ENCODE measurements at regions not wholly inside any gene's neighbourhood (a gene's known extent, or its start where the extent isn't known, plus 50 kb on each side); places are given as distances from the start of the nearest gene placed in this dataset.

GRCh38 chr2:16046649-16047048 is 106.3 kb downstream of the MYCN start:
- no peaks in the 10 kb centered on the region for H3K23me2 ChIP-seq (ENCODE audit: low read depth, low read length)
- no peak overlapping the region for H2AK5ac ChIP-seq (ENCODE audit: low read depth, low read length)
- no peaks in the 10 kb centered on the region; a peak in 1 of 7 replicates for H3K27me3 ChIP-seq (replicated peaks in 1 of 4; ENCODE audit: control insufficient read depth in 3 of 4, extremely low read depth in 1 of 4, insufficient read depth in 3 of 4, low read length in 3 of 4)
- no peak overlapping the region for H3K18ac ChIP-seq (ENCODE audit: extremely low read depth, low read length)
- no peak overlapping the region for H4K8ac ChIP-seq (ENCODE audit: extremely low read depth, insufficient read depth, low read length)
- peaks cover 0 to 8% (median 4%) of the 10 kb centered on the region in 4 experiments; a peak in 4 of 7 replicates for H3K4me1 ChIP-seq (replicated peaks in 1 of 4; ENCODE audit: control insufficient read depth in 3 of 4, insufficient read depth in 4 of 4, low read length in 3 of 4)
- no peaks in the 10 kb centered on the region for H4K20me1 ChIP-seq (replicated peaks in 1 of 2; ENCODE audit: control insufficient read depth in 1 of 2, insufficient read depth in 2 of 2, low read length in 2 of 2)
- WGBS, 2 experiments (ENCODE audit: extremely low coverage in 1 of 2, insufficient coverage in 1 of 2, insufficient read length in 1 of 2, insufficient replicate concordance in 2 of 2, low coverage in 1 of 2, low lambda C conversion rate in 2 of 2, missing lambda C conversion rate in 1 of 2): 93% methylated on average over 2 of the region's 2 CpGs; no CpG with 5 or more reads in 1 of the 2 experiments
- H3K79me1 ChIP-seq (ENCODE audit: low read depth, low read length): no peaks in the 10 kb centered on the region
- POLR2A ChIA-PET (ENCODE audit: partially characterized antibody): no interaction called here
- H4K5ac ChIP-seq (ENCODE audit: insufficient read length, low read depth, low read length): no peak overlapping the region
- no peak overlapping the region for H2BK20ac ChIP-seq (ENCODE audit: low read length)
- H3K36me3 ChIP-seq (ENCODE audit: control insufficient read depth in 2 of 4, insufficient read depth in 4 of 4, low read length in 3 of 4): no peaks in the 10 kb centered on the region
- no peak overlapping the region for H3K27ac ChIP-seq (ENCODE audit: low read depth, low read length)
- H3K14ac ChIP-seq (ENCODE audit: insufficient read length): no peak overlapping the region
- no peak overlapping the region for H3K4me3 ChIP-seq (ENCODE audit: extremely low read depth in 1 of 4, insufficient read depth in 2 of 4, low read depth in 3 of 4, low read length in 4 of 4)
- FAIRE-seq: no peak
- no peak overlapping the region for H2BK120ac ChIP-seq (replicated peaks; ENCODE audit: low read depth, low read length)
- H3K4me2 ChIP-seq (ENCODE audit: insufficient read depth in 1 of 2, low read depth in 2 of 2, low read length in 2 of 2): no peak overlapping the region
- H2BK12ac ChIP-seq (ENCODE audit: low read depth, low read length): no peak overlapping the region
- DNase-seq (ENCODE audit: low read depth in 1 of 2, low spot score in 2 of 2): no peak
- no peak overlapping the region for H3K23ac ChIP-seq (ENCODE audit: insufficient read length)
- no peaks in the 10 kb centered on the region for H3K79me2 ChIP-seq (ENCODE audit: control insufficient read depth in 1 of 2, insufficient read depth in 2 of 2, low read length in 2 of 2)
- H2BK5ac ChIP-seq (ENCODE audit: low read depth, low read length): no peak overlapping the region
- no peak overlapping the region for H4K91ac ChIP-seq (replicated peaks; ENCODE audit: insufficient read length, low read length)
- no peaks in the 10 kb centered on the region for H3K9me3 ChIP-seq (ENCODE audit: insufficient read depth in 2 of 2, low read depth in 1 of 2, low read length in 1 of 2)
- CTCF ChIA-PET (ENCODE audit: partially characterized antibody): interaction anchor here (1.2 to 3.3 kb wide), 2 partner anchors 13 to 236 kb away, joined by 3 to 19 read pairs; no protein-coding TSS in a partner anchor
- no peak overlapping the region for H2AFZ ChIP-seq (ENCODE audit: low read length)
- no peak overlapping the region for H3K4ac ChIP-seq (replicated peaks; ENCODE audit: insufficient read length, low read depth, low read length)
- no peak overlapping the region for H3K9ac ChIP-seq (replicated peaks in 1 of 4; ENCODE audit: extremely low read depth in 1 of 4, low read depth in 3 of 4, low read length in 3 of 4)
- H3K56ac ChIP-seq (replicated peaks; ENCODE audit: insufficient read length, low read depth, low read length): no peak overlapping the region
- no peak overlapping the region for H2BK15ac ChIP-seq (ENCODE audit: low read length)
- TF ChIP-seq CHD2 (IDR thresholded peaks at IDR 0.05; ENCODE audit: low read length): no peak
- no peak for TF ChIP-seq EZH2 (IDR thresholded peaks at IDR 0.05; ENCODE audit: low read depth, low read length, severe bottlenecking)
- no peak for TF ChIP-seq POU5F1 (IDR thresholded peaks at IDR 0.05; ENCODE audit: low read depth, low read length)
- TF ChIP-seq MAFK (IDR thresholded peaks at IDR 0.05; ENCODE audit: low read depth, low read length): no peak
- TF ChIP-seq EP300 (IDR thresholded peaks at IDR 0.05; ENCODE audit: borderline replicate concordance in 1 of 2, low read depth in 2 of 2, low read length in 2 of 2): no peak
- no peak for TF ChIP-seq JUN (IDR thresholded peaks at IDR 0.05; ENCODE audit: low read depth, low read length)
- TF ChIP-seq CTBP2 (IDR thresholded peaks at IDR 0.05; ENCODE audit: borderline replicate concordance, insufficient read depth, insufficient read length, low read length): no peak
- TF ChIP-seq, protein P1, sequence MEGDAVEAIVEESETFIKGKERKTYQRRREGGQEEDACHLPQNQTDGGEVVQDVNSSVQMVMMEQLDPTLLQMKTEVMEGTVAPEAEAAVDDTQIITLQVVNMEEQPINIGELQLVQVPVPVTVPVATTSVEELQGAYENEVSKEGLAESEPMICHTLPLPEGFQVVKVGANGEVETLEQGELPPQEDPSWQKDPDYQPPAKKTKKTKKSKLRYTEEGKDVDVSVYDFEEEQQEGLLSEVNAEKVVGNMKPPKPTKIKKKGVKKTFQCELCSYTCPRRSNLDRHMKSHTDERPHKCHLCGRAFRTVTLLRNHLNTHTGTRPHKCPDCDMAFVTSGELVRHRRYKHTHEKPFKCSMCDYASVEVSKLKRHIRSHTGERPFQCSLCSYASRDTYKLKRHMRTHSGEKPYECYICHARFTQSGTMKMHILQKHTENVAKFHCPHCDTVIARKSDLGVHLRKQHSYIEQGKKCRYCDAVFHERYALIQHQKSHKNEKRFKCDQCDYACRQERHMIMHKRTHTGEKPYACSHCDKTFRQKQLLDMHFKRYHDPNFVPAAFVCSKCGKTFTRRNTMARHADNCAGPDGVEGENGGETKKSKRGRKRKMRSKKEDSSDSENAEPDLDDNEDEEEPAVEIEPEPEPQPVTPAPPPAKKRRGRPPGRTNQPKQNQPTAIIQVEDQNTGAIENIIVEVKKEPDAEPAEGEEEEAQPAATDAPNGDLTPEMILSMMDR (IDR thresholded peaks at IDR 0.05; ENCODE audit: control extremely low read depth in 1 of 3, insufficient read depth in 1 of 3, low read depth in 1 of 3, low read length in 3 of 3): no peak
- TF ChIP-seq ATF3 (IDR thresholded peaks at IDR 0.05; ENCODE audit: insufficient read depth, low read depth, low read length): no peak
- TF ChIP-seq GTF2F1 (IDR thresholded peaks at IDR 0.05; ENCODE audit: borderline replicate concordance, low read depth, low read length): no peak
- no peak for TF ChIP-seq CBX8 (IDR thresholded peaks at IDR 0.05; ENCODE audit: borderline replicate concordance, low read depth, low read length)

Measured in H1 (cell line).